Aorta (tissue), 5 donors: ENCODE measurements at regions not wholly inside any gene's neighbourhood (a gene's known extent, or its start where the extent isn't known, plus 50 kb on each side); places are given as distances from the start of the nearest gene placed in this dataset.

Source experiments
- ATAC-seq: fragments of 200-7000 bp; cut with Tn5 transposase; one replicate; pipeline ENCODE4 v1.9.1; 2022; ENCODE audit warnings: moderate library complexity; ENCODE audit not compliant: low FRiP score
- DNase-seq, 2 donors: peaks; one replicate each; pipeline ENCODE4 v3.0.0-alpha.2; 2020
- H3K27ac ChIP-seq, 2 donors: one replicate each; pipeline ENCODE4 v1.5.1; 2013; ENCODE audit warnings: low read length in 2 of 2, mild to moderate bottlenecking in 2 of 2, moderate library complexity in 2 of 2, control low read depth in 1 of 2, inconsistent platforms in 1 of 2, low read depth in 1 of 2
- H3K27me3 ChIP-seq, 2 donors: one replicate each; pipeline ENCODE4 v1.6.1; 2013; ENCODE audit warnings: control low read depth in 1 of 2, low read length in 1 of 2, mild to moderate bottlenecking in 1 of 2, moderate library complexity in 1 of 2; ENCODE audit not compliant: insufficient read depth in 2 of 2, control insufficient read depth in 1 of 2
- H3K36me3 ChIP-seq, 2 donors: one replicate each; pipeline ENCODE4 v1.6.1; 2013; ENCODE audit warnings: control low read depth in 1 of 2, low read length in 1 of 2, mild to moderate bottlenecking in 1 of 2; ENCODE audit not compliant: insufficient read depth in 2 of 2, control insufficient read depth in 1 of 2
- H3K4me1 ChIP-seq, 2 donors: one replicate each; pipeline ENCODE4 v1.6.1; 2013; ENCODE audit warnings: low read length in 2 of 2, control low read depth in 1 of 2, mild to moderate bottlenecking in 1 of 2, moderate library complexity in 1 of 2; ENCODE audit not compliant: insufficient read depth in 2 of 2, control insufficient read depth in 1 of 2
- H3K4me3 ChIP-seq, 2 donors: one replicate each; pipeline ENCODE4 v1.5.1; 2013; ENCODE audit warnings: low read length in 2 of 2, control low read depth in 1 of 2, mild to moderate bottlenecking in 1 of 2
- H3K9me3 ChIP-seq: one replicate; pipeline ENCODE4 v1.6.1; 2013; ENCODE audit warnings: mild to moderate bottlenecking, low read length; ENCODE audit not compliant: control insufficient read depth
- WGBS, 2 donors: extraction: QIAGEN DNeasy Blood & Tissue Kit; methylation state at CpG; one replicate each; pipeline ENCODE4 v1.1.7; 2013; 5-methylcytosine and 5-hydroxymethylcytosine counted together
- intact Hi-C, 2 donors: fragments of 100-400 bp; cut with DNase I; formaldehyde crosslinking; loops; one replicate each; pipeline versions ENCODE4 v1.14.2 to v1.15.0; 2022
- donor health status: healthy with polysubstance abuse.
- donor health status: Bipolar disorder and iron deficiency.
- donor health status: DM: no; HTN: no; CAD: no.
- donor health status: DM: no; HTN: no; CAD: no.
- donor health status: DM: yes; HTN: yes; CAD: no.

DNA sequence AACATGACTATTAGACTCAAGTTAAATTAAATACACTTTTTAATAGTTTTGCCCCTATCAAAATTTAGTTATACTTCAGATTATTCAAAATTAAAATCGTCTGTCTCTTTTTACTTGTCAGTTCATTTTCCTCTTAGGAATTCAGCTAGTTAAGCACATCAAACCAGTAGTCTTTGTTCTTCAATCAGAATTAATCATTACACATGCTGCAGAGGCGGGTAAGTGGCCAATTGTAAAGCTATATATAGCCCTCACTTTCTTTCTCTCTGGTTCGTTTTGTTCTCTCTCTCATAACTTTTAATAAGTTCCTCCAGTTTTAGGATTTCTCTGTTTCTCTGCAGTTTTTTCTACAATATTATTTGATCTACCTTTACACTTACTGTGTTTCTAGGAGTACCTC lies 359.1 kb upstream of the PABPC4L start:
- Histone ChIP-seq H3K36me3 (no peaks in the 10 kb centered on the region), H3K4me1 (no peaks in the 10 kb centered on the region), H3K4me3 (no peak overlapping the region), H3K9me3 (no peaks in the 10 kb centered on the region), H3K27ac (no peak overlapping the region), H3K27me3 (no peaks in the 10 kb centered on the region)
- intact Hi-C loops = no loop called here
- WGBS, 2 donors = 34 to 39% methylated on average over 3 of the region's 3 CpGs
- no peak for ATAC-seq
- no peak for DNase-seq

DNA sequence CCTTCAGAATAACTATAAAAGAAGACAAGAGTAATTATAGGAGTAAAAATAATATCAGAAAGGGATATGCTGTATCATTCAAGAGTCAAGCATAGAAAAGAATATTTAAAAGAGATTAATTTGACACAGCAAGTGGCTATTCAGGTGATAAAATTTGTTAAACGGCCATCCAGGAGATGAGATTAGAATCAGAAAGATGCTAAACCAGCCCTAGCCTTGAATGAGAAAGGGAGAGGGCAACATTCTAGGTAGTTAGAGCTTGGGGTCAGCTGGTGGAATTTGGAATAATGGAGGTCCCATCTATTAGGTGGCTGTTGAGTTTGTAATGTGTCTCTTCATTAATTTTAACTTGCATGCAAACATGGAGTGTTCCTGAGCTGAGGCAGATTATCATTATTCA lies 350.5 kb upstream of the PABPC4L start:
- intact Hi-C loops = no loop called here
- Histone ChIP-seq H3K9me3 (no peaks in the 10 kb centered on the region), H3K4me1 (peaks cover 0 to 4% of the 10 kb centered on the region in 2 donors), H3K36me3 (no peaks in the 10 kb centered on the region), H3K4me3 (no peak overlapping the region), H3K27ac (no peak overlapping the region), H3K27me3 (no peaks in the 10 kb centered on the region)
- no peak for DNase-seq
- 51 to 57% methylated on average over 1 of the region's 1 CpG for WGBS, 2 donors
- no peak for ATAC-seq

DNA sequence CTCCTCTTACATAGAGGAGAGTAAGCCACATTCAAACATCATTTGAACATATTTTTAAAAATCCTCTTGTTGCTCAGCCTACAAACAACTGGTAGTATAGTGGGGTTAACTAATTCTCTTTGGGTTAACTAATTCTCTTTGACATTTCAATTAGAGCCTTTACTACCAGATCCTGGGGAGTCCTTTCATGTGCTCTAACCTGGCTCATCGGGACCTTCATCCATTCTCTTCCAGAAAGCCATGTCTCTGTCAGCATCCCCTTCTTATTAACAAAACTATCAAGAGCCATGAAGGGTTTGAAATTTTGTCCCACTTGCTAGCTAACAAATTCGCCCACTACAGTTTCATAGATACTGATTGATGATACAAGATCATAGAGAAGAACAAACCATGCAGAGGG lies 349.8 kb upstream of the PABPC4L start:
- intact Hi-C loops = no loop called here
- Histone ChIP-seq H3K9me3 (no peaks in the 10 kb centered on the region), H3K4me3 (no peak overlapping the region), H3K36me3 (no peaks in the 10 kb centered on the region), H3K4me1 (peaks cover 0 to 4% of the 10 kb centered on the region in 2 donors), H3K27ac (no peak overlapping the region), H3K27me3 (no peaks in the 10 kb centered on the region)
- ATAC-seq (no peak), DNase-seq (no peak)
- 85 to 88% methylated on average over 2 of the region's 2 CpGs for WGBS, 2 donors

DNA sequence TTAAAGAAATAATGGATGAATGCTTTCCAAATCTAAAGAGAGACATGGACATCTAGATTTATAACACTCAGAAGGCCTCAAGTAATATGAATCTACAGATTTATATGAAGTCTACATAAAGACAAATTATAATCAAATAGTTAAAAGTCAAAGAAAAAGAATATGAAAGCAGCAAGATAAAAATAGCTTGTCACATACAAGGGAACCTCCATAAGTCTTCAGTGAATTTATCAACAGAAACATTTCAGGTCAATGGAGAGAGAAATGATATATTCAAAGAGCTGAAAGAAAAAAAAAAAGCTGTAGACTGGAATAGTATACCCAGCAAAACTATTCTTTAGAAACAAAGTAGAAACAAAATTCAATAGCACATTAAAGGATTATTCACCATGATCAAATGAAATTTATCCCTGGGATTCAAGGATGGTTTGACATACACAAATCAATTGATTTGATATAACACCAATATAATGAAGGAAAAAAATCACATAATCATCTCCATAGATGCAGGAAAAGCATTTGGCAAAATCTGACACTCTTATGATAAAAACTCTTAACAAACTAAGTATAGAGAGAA lies 346.6 kb upstream of the PABPC4L start:
- peaks cover 2% of the 10 kb centered on the region for H3K9me3 ChIP-seq
- intact Hi-C loops = no loop called here
- no peak overlapping the region for H3K27ac ChIP-seq
- H3K36me3 ChIP-seq = no peaks in the 10 kb centered on the region
- no peaks in the 10 kb centered on the region for H3K27me3 ChIP-seq
- peaks cover 0 to 4% of the 10 kb centered on the region in 2 donors for H3K4me1 ChIP-seq
- ATAC-seq (no peak), DNase-seq (no peak)
- H3K4me3 ChIP-seq = no peak overlapping the region

DNA sequence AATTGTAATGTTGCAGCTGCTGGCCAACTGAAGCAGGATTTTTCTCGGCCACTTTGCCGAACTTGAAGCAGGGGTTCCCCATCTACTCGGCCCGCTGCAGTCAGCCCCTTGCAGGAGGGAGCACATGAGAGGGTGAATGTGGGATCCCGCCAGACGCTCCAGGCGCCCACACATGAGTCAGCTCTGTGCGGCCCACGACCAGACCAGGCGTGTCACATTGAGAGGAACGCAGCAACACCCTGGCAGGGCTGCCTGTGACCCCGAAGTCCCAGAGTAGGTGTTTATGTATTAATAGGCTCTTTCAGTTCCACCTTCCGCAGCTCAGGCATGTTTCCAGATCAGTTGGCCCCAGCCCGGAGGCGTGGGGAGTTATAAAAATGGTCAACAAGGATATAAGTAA lies 344.7 kb upstream of the PABPC4L start:
- Histone ChIP-seq H3K9me3 (peaks cover 2% of the 10 kb centered on the region), H3K27ac (no peak overlapping the region), H3K36me3 (no peaks in the 10 kb centered on the region), H3K27me3 (no peaks in the 10 kb centered on the region), H3K4me3 (no peak overlapping the region), H3K4me1 (peaks cover 0 to 4% of the 10 kb centered on the region in 2 donors)
- WGBS, 2 donors = 88 to 94% methylated on average over 15 of the region's 15 CpGs
- DNase-seq (peak in 1 of 2 donors; percentile 61), ATAC-seq (no peak)
- intact Hi-C loops = no loop called here

DNA sequence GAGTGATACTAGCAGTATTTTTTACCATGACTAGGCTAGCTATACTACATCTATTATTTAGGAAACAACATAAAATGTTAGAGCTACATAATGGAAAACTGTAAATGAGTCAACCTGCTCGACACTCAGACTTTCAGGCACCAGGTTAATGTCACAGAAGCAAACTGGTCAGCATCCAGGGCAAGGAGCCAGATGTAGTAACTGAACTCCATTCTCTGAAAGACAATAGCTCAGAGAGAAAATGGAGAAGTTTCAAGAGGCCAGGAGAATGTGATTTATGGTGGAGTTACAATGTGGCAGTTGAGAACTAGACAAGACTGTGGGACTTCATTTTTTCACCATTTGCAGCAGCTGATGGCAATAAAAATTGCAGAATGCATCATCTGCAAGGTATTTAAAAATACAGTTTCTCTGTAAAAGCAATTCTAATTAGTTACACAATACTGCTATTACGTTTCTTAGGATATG lies 342.7 kb upstream of the PABPC4L start:
- Histone ChIP-seq H3K9me3 (peaks cover 2% of the 10 kb centered on the region), H3K4me3 (no peak overlapping the region), H3K27me3 (no peaks in the 10 kb centered on the region), H3K36me3 (no peaks in the 10 kb centered on the region), H3K4me1 (no peaks in the 10 kb centered on the region), H3K27ac (no peak overlapping the region)
- ATAC-seq (no peak), DNase-seq (no peak)
- WGBS, 2 donors = 23 to 29% methylated on average over 2 of the region's 2 CpGs
- intact Hi-C loops = no loop called here

DNA sequence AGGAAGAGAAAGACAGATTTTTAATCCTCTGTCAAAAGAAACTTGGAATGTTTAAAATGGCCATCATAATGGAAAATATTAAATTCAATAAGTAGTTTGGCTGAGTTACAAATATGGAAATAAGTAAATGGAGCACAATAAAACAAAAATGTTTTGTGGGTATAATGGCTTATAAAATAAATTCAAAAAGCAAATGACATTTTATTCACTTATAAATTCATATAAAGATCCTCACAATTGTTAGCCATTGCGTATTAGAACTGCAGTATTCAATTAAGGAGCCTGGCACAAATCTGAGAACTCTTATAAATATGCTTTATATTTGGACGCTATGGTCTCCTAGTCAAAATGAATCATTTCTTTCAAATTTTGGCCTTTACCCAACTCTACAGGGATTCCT lies 339.0 kb upstream of the PABPC4L start:
- Histone ChIP-seq H3K4me3 (no peak overlapping the region), H3K9me3 (no peaks in the 10 kb centered on the region), H3K27ac (no peak overlapping the region), H3K27me3 (no peaks in the 10 kb centered on the region), H3K4me1 (no peaks in the 10 kb centered on the region), H3K36me3 (no peaks in the 10 kb centered on the region)
- intact Hi-C loops = no loop called here
- WGBS, 2 donors = 60 to 62% methylated on average over 2 of the region's 2 CpGs
- no peak for ATAC-seq
- no peak for DNase-seq

DNA sequence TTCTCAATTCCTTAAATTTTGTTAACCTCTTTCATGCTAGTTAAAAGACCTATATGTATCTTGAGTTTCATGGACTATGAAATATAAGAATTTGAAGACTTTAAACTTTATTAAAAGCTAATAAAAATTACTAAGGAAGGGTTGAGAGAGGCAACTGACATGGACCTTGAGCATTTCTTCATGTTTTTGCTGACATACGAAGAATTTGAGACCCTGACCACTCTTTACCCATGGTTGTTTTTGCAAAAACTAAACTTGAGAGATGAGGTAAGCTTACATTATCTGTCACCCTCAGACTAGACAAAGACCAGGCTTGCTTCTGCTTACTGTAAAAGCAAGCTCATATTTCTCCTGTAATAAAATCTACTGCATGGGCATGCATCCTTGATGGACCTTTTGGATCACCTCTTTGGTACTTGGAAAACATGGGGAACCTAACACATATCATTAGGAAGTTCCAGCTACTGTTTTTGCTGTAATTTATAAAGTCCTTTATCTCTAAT lies 338.2 kb upstream of the PABPC4L start:
- DNase-seq (no peak), ATAC-seq (no peak)
- WGBS, 2 donors = 72 to 80% methylated on average over 1 of the region's 1 CpG
- H3K4me3 ChIP-seq = no peak overlapping the region
- no peaks in the 10 kb centered on the region for H3K36me3 ChIP-seq
- intact Hi-C loops = no loop called here
- H3K4me1 ChIP-seq = no peaks in the 10 kb centered on the region
- H3K27ac ChIP-seq = no peak overlapping the region
- no peaks in the 10 kb centered on the region for H3K9me3 ChIP-seq
- no peaks in the 10 kb centered on the region for H3K27me3 ChIP-seq

DNA sequence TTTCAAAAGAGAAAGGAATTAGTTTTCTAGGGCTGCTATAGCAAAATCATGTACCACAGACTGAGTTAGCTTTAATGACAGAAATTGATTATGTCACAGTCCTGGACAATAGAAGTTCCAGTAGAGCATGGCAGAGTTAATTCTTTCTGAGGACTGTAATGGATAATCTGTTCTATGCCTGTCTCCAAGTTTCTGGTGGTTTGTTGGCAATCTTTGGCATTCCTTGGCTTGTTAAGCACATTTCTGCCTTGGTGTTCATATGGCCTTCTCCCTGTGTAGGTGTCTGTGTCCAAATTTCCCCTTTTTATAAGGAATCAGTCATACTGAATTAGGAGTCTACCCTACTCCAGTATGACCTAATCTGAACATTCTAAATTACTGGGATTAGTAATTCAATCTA lies 336.1 kb upstream of the PABPC4L start:
- Histone ChIP-seq H3K9me3 (no peaks in the 10 kb centered on the region), H3K36me3 (no peaks in the 10 kb centered on the region), H3K27me3 (no peaks in the 10 kb centered on the region), H3K4me3 (no peak overlapping the region), H3K4me1 (no peaks in the 10 kb centered on the region), H3K27ac (no peak overlapping the region)
- intact Hi-C loops = no loop called here
- DNase-seq = no peak
- ATAC-seq = no peak
